HepG2 (cell line): ENCODE measurements at regions not wholly inside any gene's neighbourhood (a gene's known extent, or its start where the extent isn't known, plus 50 kb on each side); places are given as distances from the start of the nearest gene placed in this dataset.
A peak's percentile ranks its signal among the peaks of the same experiment; 100 is the strongest.

Experiments used
- ELF3 ChIP-seq: IDR thresholded peaks from 2 replicates; pipeline ENCODE4 v1.6.1; 2016; ENCODE audit warnings: missing genetic modification reagents, missing compliant biosample characterization
- ETV5 ChIP-seq: IDR thresholded peaks from 2 replicates; pipeline ENCODE4 v1.6.1; 2018; ENCODE audit warnings: missing biosample characterization, missing genetic modification reagents, inconsistent platforms, borderline replicate concordance
- FOXP1 ChIP-seq, 2 experiments: fragments of 450-650 bp in 1 of 2; IDR thresholded peaks; 2 replicates each; pipeline ENCODE4 v1.6.1; 2017 to 2018; ENCODE audit warnings: antibody characterized with exemption in 1 of 2
- ISL2 ChIP-seq: sonication (generic); formaldehyde crosslinking; IDR thresholded peaks from 2 replicates; pipeline ENCODE4 v1.5.0; 2020; ENCODE audit warnings: missing genetic modification reagents
- NCOA2 ChIP-seq: sonication (generic); formaldehyde crosslinking; IDR thresholded peaks from 2 replicates; pipeline ENCODE4 v1.8.0; 2022; ENCODE audit warnings: inconsistent platforms
- SMC3 ChIP-seq: IDR thresholded peaks from 2 replicates; pipeline ENCODE4 v1.6.1; 2011; ENCODE audit warnings: low read length, improper control_type of control experiment
- SOX13 ChIP-seq, 3 experiments: fragments of 450-650 bp in 1 of 3; sonication (generic) in 1 of 3; formaldehyde crosslinking in 1 of 3; IDR thresholded peaks in 2 of 3; conservative IDR thresholded peaks in 1 of 3; 2 replicates each; pipeline versions ENCODE4 v1.5.0 to v1.6.1; 2016 to 2020; ENCODE audit warnings: antibody characterized with exemption in 1 of 3, mild to moderate bottlenecking in 1 of 3, missing compliant biosample characterization in 1 of 3, missing genetic modification reagents in 1 of 3, moderate library complexity in 1 of 3
- ZNF614 ChIP-seq: IDR thresholded peaks from 2 replicates; pipeline ENCODE4 v1.6.1; 2018; ENCODE audit warnings: missing biosample characterization, missing genetic modification reagents, inconsistent platforms, borderline replicate concordance
- ZNF788 ChIP-seq: sonication (generic); formaldehyde crosslinking; IDR thresholded peaks from 2 replicates; pipeline ENCODE4 v1.5.0; 2020; ENCODE audit warnings: mild to moderate bottlenecking, missing genetic modification reagents, borderline replicate concordance
- TF ChIP-seq, protein P1 (sequence below): sonication (generic); formaldehyde crosslinking; IDR thresholded peaks from 2 replicates; pipeline ENCODE4 v1.4.0; 2020; ENCODE audit warnings: missing genetic modification reagents
- TF ChIP-seq, protein P2 (sequence below): sonication (generic); formaldehyde crosslinking; IDR thresholded peaks from 2 replicates; pipeline ENCODE4 v1.5.1; 2020; ENCODE audit warnings: mild to moderate bottlenecking, missing genetic modification reagents, borderline replicate concordance
- TF ChIP-seq, protein P3 (sequence below), 2 experiments: sonication (generic) in 1 of 2; formaldehyde crosslinking in 1 of 2; IDR thresholded peaks; 2 replicates each; pipeline versions ENCODE4 v1.6.1 to v1.9.0; 2014 to 2022; ENCODE audit warnings: antibody characterized with exemption in 1 of 2, borderline replicate concordance in 1 of 2, inconsistent platforms in 1 of 2, low read depth in 1 of 2, missing genetic modification reagents in 1 of 2
- TF ChIP-seq, protein P4 (sequence below): sonication (generic); formaldehyde crosslinking; IDR thresholded peaks from 2 replicates; pipeline ENCODE4 v1.5.1; 2020; ENCODE audit warnings: missing genetic modification reagents, mild to moderate bottlenecking, borderline replicate concordance

DNA sequence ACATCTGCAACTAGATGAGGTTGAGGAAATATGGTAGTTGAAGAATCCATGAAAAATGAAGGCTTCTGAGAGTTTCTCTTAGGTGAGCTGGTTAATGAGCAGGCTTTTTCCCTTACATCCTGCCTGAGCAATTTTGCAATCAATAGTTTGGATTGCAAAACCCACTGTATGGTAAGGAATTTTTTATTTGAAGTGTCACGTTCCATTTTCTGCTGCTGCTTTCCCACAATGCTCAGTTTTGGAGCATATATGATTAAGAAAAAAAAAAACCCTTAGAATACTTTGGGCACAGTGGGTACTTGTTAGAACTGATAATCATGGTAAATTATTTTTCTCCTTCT lies 144.2 kb downstream of the PCSK1 start (continued):
- TF ChIP-seq, protein P1, sequence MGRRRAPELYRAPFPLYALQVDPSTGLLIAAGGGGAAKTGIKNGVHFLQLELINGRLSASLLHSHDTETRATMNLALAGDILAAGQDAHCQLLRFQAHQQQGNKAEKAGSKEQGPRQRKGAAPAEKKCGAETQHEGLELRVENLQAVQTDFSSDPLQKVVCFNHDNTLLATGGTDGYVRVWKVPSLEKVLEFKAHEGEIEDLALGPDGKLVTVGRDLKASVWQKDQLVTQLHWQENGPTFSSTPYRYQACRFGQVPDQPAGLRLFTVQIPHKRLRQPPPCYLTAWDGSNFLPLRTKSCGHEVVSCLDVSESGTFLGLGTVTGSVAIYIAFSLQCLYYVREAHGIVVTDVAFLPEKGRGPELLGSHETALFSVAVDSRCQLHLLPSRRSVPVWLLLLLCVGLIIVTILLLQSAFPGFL: no peak
- TF ChIP-seq SOX13 (IDR thresholded peaks at IDR 0.05) (no peak), SOX13 (CRISPR knock-in tag; conservative IDR thresholded peaks at IDR 0.05 in 1 of 2, IDR thresholded peaks at IDR 0.05 in 1 of 2) (peak in 1 of 2 experiments; percentile 25; a peak in 1 of 4 replicates), ELF3 (CRISPR knock-in tag) (0 out of 2 replicates have a peak, but pooled peaks have one; percentile 30), ETV5 (peak; percentile 63; the same call in 1 of the 2 replicates), ISL2 (CRISPR knock-in tag) (0 out of 2 replicates have a peak, but pooled peaks have one; percentile 28), FOXP1 (IDR thresholded peaks at IDR 0.05) (no peak), FOXP1 (CRISPR knock-in tag; IDR thresholded peaks at IDR 0.05) (peak; percentile 37; the same call in 1 of the 2 replicates), ZNF788 (no peak), NCOA2 (CRISPR knock-in tag) (peak; percentile 45), ZNF614 (peak; percentile 55; the same call in 1 of the 2 replicates), SMC3 (no peak; the same call in 1 of the 2 replicates)
- TF ChIP-seq, protein P2, sequence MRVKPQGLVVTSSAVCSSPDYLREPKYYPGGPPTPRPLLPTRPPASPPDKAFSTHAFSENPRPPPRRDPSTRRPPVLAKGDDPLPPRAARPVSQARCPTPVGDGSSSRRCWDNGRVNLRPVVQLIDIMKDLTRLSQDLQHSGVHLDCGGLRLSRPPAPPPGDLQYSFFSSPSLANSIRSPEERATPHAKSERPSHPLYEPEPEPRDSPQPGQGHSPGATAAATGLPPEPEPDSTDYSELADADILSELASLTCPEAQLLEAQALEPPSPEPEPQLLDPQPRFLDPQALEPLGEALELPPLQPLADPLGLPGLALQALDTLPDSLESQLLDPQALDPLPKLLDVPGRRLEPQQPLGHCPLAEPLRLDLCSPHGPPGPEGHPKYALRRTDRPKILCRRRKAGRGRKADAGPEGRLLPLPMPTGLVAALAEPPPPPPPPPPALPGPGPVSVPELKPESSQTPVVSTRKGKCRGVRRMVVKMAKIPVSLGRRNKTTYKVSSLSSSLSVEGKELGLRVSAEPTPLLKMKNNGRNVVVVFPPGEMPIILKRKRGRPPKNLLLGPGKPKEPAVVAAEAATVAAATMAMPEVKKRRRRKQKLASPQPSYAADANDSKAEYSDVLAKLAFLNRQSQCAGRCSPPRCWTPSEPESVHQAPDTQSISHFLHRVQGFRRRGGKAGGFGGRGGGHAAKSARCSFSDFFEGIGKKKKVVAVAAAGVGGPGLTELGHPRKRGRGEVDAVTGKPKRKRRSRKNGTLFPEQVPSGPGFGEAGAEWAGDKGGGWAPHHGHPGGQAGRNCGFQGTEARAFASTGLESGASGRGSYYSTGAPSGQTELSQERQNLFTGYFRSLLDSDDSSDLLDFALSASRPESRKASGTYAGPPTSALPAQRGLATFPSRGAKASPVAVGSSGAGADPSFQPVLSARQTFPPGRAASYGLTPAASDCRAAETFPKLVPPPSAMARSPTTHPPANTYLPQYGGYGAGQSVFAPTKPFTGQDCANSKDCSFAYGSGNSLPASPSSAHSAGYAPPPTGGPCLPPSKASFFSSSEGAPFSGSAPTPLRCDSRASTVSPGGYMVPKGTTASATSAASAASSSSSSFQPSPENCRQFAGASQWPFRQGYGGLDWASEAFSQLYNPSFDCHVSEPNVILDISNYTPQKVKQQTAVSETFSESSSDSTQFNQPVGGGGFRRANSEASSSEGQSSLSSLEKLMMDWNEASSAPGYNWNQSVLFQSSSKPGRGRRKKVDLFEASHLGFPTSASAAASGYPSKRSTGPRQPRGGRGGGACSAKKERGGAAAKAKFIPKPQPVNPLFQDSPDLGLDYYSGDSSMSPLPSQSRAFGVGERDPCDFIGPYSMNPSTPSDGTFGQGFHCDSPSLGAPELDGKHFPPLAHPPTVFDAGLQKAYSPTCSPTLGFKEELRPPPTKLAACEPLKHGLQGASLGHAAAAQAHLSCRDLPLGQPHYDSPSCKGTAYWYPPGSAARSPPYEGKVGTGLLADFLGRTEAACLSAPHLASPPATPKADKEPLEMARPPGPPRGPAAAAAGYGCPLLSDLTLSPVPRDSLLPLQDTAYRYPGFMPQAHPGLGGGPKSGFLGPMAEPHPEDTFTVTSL (CRISPR knock-in tag): peak; percentile 49; the same call in 1 of the 2 replicates
- TF ChIP-seq, protein P3, sequence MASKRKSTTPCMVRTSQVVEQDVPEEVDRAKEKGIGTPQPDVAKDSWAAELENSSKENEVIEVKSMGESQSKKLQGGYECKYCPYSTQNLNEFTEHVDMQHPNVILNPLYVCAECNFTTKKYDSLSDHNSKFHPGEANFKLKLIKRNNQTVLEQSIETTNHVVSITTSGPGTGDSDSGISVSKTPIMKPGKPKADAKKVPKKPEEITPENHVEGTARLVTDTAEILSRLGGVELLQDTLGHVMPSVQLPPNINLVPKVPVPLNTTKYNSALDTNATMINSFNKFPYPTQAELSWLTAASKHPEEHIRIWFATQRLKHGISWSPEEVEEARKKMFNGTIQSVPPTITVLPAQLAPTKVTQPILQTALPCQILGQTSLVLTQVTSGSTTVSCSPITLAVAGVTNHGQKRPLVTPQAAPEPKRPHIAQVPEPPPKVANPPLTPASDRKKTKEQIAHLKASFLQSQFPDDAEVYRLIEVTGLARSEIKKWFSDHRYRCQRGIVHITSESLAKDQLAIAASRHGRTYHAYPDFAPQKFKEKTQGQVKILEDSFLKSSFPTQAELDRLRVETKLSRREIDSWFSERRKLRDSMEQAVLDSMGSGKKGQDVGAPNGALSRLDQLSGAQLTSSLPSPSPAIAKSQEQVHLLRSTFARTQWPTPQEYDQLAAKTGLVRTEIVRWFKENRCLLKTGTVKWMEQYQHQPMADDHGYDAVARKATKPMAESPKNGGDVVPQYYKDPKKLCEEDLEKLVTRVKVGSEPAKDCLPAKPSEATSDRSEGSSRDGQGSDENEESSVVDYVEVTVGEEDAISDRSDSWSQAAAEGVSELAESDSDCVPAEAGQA (IDR thresholded peaks at IDR 0.05; ENCODE audit: low read depth): no peak
- TF ChIP-seq, protein P3 (CRISPR knock-in tag; IDR thresholded peaks at IDR 0.05; ENCODE audit: borderline replicate concordance): no peak
- TF ChIP-seq, protein P4, sequence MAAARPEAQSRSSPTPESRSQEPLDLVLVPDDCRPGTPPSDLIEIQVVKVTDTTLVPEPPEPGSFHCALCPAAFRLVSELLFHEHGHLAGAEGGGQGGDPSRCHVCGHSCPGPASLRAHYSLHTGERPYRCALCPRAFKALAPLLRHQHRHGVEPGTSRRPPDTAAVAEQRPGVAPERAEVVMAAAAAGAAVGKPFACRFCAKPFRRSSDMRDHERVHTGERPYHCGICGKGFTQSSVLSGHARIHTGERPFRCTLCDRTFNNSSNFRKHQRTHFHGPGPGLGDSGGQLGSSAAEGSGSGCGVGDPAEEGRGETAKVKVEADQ (CRISPR knock-in tag): 0 out of 2 replicates have a peak, but pooled peaks have one; percentile 29
